Mammary epithelial cell (primary cell): ENCODE measurements at regions not wholly inside any gene's neighbourhood (a gene's known extent, or its start where the extent isn't known, plus 50 kb on each side); places are given as distances from the start of the nearest gene placed in this dataset.

Source experiments
- EZH2 ChIP-seq: IDR thresholded peaks from 2 replicates; pipeline ENCODE4 v1.6.1; 2012; ENCODE audit warnings: low read length, inconsistent platforms, borderline replicate concordance
- TF ChIP-seq, protein P1 (sequence below), 2 donors: IDR thresholded peaks in 1 of 2; conservative IDR thresholded peaks in 1 of 2; 2 replicates each; pipeline ENCODE4 v1.5.1; 2011 to 2012; ENCODE audit warnings: inconsistent platforms in 2 of 2, low read length in 2 of 2, mild to moderate bottlenecking in 2 of 2, control low read depth in 1 of 2, low read depth in 1 of 2; ENCODE audit not compliant: insufficient read depth in 1 of 2; ENCODE audit errors: extremely low read depth in 1 of 2

DNA sequence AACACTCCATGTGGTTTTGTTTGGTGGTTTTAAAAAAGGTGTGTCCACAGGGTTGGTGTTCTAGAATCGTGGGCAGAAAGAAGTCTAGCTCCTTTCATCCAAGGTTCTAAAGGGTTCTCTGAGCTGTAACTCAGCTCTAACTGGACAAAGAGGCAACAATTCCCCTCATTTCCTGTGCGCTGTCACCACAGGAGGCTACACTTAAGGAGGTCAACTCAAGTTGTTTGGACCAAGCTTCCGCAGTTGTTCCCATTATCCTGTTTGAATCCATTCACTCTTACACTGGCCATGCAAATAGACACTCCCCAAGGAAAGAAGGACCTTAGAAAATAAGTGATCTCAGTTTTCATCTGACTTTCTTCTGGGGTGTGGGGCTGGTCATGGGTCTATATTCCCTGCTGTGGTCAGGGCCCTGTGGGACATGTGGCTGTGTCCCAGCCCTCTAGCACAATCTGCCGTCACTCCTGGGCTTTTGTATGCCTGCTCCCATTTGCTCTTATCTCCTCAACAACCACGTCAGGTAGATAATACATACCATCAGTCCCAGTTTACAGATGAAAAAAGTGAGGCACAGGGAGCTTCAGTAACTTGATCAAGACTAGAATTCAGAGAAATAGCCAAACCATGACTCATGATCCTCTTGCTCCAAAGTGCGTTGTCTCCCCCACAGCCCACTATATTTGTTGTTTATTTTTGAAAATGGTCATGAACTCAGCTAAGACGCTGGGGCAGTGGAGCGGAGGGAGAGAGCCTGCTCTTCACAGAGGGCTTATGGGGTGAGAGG, 103.6 kb downstream of the RHOU start:
- TF ChIP-seq, protein P1, sequence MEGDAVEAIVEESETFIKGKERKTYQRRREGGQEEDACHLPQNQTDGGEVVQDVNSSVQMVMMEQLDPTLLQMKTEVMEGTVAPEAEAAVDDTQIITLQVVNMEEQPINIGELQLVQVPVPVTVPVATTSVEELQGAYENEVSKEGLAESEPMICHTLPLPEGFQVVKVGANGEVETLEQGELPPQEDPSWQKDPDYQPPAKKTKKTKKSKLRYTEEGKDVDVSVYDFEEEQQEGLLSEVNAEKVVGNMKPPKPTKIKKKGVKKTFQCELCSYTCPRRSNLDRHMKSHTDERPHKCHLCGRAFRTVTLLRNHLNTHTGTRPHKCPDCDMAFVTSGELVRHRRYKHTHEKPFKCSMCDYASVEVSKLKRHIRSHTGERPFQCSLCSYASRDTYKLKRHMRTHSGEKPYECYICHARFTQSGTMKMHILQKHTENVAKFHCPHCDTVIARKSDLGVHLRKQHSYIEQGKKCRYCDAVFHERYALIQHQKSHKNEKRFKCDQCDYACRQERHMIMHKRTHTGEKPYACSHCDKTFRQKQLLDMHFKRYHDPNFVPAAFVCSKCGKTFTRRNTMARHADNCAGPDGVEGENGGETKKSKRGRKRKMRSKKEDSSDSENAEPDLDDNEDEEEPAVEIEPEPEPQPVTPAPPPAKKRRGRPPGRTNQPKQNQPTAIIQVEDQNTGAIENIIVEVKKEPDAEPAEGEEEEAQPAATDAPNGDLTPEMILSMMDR (conservative IDR thresholded peaks at IDR 0.05 in 1 of 2, IDR thresholded peaks at IDR 0.05 in 1 of 2; ENCODE audit: extremely low read depth in 1 of 2, insufficient read depth in 1 of 2, low read depth in 1 of 2, low read length in 2 of 2): no peak
- TF ChIP-seq EZH2: no peak
